ENCODE measurements at regions not wholly inside any gene's neighbourhood (a gene's known extent, or its start where the extent isn't known, plus 50 kb on each side); places are given as distances from the start of the nearest gene placed in this dataset.

DNA sequence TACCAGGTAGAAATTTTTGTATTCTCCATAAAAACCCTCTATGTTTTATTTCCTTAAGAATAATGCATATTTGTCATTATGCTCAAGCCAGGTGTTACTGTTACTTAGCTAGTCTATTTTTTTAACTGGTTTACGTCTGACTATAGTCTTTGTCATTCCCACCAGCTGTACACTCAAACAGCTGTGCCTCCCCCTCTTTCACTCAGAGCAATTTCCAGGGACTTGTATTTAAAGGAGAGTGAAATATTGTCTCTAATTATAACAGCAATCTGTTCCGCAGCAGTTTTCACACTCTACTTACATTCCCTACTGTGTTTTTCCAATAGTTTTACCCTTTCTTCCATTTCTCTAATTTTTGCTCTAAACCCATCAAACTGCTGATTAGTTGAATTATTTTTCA, 813.6 kb upstream of the MIR17HG start:
- DNase-seq (ENCODE audit: low read depth), result no peak

DNA sequence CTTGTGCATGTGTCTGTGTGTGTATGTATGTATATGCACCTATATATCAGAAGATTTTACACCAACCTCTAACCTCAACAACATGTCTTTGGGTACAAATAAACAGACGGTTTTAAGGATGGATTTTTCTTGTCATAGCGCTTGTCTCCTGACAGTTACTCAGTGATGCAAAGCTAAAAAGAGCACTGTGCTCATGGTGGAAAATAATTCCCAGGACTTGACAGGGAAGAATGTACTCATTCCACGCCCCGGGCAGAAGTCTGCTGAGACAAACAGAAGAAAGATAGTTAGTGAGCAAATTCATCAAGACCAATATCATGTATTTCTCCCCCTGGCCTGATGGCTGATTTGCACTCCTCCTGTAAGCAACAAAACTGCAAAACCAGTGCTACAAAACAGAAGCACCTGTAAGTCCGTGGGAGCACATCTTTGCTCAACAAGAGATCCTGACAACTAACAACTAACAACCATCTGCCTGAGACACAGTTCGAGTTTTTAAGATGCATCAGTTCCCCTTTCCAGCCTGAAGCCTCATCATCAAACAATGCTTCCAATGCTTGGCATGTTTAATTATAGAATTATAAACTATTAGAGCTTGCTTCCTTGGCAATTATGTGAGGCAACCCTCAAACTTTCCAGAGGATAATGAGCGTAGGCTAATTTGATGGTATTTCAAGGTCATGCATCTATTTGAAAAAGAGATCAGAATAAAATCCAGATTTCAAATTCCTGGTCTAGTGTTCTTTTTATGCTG, 812.7 kb upstream of the MIR17HG start:
- no peak for DNase-seq (ENCODE audit: low read depth)

DNA sequence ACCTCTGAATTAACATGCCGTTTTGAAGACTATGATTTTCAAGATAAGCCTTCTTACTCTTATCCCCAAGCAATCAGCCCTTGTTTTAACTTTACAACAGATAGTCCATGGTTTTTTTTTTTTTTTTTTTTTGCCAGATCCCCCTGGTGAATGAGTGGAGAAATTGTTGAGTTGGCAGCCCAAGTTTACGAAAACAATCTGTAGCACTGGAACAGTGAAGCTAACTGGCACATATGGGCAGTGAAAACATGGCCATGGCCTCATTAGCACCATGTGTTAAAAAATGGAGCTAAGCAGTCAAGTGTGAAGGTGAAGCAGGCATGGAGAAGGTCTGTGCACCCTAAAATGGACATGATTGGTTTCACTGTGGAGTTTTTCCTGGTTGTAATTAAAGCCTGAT, 812.1 kb upstream of the MIR17HG start:
- no peak for DNase-seq (ENCODE audit: low read depth)

DNA sequence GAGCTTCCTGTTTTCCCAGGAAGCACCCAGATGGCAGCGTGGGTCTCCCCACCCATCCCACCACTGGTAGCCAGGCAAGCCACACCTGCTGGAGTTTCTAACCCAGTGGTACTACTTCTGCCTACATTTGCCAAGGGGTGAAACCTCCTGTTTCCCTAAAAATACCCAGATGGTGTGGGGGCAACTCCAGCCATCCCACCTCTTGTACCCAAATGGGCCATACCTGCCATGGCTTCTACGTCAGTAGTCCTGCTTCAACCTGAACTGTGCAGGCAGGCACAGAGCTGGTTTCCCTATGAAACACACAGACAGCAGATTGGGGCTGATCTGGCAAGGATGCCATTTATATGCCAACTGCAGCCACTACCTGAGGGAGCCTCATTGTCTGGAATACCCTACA, 809.4 kb upstream of the MIR17HG start:
- DNase-seq (ENCODE audit: low read depth), result no peak

DNA sequence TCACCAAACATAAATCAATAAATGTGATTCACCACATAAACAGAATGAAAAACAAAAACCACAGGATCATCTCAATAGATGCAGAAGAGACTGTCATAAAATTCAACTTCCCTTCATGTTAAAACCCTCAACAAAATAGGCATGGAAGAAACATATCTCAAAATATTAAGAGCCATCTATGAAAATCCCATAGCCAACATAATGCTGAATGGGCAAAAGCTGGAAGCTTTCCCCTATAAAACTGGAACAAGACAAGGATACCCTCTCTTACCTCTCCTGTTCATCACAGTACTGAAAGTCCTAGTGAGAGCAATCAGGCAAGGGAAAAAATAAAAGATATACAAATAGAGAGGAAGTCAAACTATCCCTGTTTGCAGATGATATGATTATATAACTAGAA, 806.1 kb upstream of the MIR17HG start:
- no peak for DNase-seq (ENCODE audit: low read depth)

DNA sequence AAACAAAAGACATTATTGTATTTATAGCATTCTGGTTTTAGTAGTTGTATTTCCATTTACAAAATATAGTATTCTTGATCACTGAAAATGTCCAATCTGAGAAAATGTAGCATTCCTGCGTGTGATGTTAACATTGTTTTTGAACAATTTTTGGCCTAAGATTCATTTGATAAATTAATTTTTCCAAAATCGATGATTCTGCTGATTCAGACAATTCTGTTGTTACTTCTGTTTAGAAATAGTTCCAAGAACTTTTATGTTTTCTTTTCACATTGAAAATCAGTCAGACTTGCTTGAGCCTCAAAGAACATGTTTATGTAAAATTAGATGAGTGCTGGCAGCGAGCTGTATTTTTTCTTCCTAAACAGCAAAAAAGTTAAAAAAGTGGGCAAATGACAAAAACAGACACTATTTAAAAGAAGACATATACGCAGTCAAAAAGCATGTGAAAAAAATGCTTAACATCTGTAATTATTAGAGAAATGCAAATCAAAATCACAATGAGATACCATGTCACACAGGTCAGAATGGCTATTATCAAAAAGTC, 804.5 kb upstream of the MIR17HG start:
- no peak for DNase-seq (ENCODE audit: low read depth)

DNA sequence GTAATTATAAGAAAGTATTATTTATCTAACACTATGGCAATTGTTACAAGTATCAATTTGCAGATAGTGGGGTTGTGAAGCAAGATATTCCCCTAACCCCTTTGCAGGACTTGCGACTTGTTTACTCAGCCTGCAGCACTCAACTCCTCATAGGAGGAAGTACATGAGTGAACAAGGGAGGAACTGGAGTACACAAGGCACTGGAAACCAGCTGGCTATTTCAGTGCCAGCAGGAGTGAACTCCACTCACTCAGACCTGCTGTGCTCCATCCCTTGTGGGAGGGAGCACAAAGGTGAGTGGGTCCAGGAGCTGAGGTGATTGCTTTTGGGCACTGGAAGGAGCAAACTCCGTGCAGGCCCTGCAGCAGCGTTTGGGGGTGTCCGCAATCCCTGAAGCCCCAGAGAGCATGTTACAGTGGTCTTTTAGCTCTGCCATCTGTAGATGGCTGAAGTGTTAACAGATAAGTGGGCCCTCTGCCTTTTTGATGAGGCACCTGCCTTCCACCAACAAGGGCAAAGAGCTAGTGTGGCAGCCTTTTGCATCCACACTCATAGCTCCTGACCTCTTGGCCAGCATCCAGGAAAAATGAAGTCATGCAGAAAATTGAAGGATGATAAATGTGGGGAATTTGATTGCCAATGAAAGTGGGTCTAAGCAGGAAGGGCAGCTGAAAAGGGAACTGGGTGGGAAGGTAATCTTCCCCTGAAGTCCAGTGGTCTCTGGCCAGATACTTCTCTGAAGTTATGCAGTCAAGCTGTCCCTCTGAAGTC, 802.2 kb upstream of the MIR17HG start:
- no peak for DNase-seq (ENCODE audit: low read depth)

DNA sequence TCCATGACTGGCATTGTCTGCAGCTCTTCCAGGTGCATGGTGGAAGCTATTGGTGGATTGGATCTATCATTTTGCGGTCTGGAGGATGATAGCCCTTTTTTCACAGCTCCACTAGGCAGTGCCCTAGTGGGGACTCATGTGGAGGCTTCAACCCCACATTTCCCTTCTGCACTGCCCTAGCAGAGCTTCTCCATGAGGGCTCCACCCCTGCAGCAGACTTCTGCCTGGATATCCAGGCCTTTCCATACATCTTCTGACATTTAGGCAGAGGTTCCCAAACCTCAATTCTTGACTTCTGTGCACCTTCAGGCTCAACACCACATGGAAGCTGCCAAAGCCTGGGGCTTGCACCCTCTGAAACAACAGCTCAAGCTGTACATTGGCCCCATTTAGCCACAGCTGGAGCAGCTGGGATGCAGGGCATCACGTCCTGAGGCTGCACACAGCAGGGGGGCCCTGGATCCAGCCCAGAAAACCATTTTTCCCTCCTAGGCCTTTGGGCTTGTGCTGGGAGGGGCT, 800.2 kb upstream of the MIR17HG start:
- no peak for DNase-seq (ENCODE audit: low read depth)

DNA sequence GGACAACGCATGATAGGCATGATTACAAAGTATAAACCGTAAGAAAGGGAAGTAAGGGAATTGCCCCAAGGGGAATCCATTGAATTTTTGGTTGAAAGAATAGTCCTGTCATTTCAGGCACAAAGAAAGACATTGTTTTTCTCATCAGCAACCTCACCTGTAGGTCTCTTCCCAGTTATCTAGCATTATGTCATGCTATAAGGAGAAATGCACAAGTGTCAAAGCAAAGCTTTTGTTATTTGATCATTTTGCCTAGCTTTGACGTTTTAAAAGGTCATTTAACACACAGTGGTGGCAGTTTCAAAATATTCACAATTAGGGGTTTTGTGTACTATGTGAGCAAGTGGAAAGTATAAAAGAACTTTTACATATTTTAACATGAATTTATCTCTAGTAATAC, 796.2 kb upstream of the MIR17HG start:
- DNase-seq (ENCODE audit: low read depth), result no peak

DNA sequence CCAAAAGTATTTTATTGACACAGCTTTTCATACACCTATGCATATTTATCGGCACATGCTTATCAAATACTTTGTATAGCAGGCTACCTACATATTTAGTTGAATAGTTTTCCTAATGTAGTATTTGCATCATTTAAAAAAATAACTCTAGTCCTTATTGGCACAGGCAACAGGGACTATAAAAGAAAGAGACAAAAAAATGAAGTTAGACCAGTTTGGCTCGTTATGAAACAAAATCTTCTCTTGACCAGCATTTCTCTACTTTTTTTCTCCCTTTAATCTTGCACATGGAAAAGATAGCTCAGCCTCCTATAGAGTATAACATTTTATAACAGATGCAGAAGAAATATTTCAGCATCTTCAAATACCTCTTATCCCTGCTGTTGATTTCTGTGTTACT, 794.8 kb upstream of the MIR17HG start:
- no peak for DNase-seq (ENCODE audit: low read depth)

DNA sequence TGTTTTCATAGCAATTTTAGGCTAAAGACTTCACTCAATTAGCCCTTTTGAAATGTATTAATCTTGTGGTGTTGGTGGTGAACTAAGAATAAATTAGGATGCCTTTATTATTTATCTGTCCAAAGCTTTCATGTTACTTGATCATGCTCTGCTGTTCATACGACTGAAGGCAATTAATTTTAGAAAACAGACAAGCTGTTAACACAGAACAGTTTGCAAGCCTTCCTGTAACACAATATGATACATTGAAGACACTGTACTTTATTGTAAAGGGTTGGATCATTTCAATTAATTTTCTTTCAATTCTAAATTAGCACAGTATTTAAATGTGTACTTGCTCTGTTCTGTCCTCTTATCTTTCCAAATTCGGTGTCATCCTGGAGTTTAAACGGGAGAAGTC, 794.3 kb upstream of the MIR17HG start:
- DNase-seq (ENCODE audit: low read depth), result no peak

DNA sequence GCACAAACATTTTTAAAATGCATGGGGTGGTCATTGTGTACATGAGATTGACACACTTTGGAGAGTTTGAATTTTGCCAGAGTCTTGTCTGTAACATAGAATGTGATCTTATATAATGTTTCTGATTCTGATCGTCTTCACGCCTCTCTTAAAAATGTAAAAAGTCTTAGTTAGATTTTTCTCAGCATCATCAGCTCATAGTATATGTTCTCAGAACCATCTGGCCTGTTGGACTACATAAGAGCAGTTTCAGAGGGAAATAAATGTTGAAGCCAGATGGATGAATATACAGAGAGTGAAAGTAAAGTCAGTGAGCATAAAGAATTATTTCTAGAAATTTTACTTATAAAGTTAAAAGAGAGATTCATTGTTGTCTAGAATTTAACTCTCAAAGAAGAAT, 789.9 kb upstream of the MIR17HG start:
- DNase-seq (ENCODE audit: low read depth), result no peak

DNA sequence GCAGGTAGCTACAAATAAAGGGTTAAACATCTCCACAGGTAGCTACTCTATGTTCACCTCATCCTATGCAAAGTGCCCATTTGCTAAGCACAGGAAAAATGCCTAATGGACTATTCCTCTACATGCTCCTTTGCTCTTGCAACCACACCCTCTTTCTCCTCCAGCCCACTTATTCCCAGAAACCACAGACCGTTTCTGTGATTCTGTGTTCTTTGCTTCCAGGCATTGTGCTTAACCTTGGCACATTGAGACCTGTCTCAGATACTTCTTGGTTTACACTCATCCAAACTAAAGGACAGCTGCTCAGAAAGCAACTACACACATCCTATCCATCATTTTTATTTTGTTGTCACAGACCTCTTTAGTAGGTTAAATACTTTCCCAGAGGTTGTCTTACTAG, 785.0 kb upstream of the MIR17HG start:
- no peak for DNase-seq (ENCODE audit: low read depth)

DNA sequence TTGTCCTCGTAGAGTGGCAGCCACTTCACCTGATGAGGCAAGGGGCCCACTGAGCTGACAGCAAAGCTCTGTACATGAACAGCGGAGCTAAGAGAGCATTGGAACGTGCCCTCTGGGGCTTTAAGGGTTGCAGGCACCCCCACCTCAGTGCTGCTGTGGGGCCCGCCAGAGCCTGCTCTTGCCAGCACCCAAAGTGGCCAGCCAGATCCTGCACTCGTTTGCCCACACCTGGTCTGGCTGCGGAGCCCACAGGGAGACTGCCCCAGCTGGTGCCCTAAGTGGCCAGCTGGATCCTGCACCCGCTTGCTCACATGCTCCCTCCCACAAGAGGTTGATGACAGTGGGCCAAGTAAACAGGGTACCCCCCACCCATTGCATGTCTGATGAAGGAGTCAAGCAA, 783.4 kb upstream of the MIR17HG start:
- DNase-seq (ENCODE audit: low read depth), result no peak

DNA sequence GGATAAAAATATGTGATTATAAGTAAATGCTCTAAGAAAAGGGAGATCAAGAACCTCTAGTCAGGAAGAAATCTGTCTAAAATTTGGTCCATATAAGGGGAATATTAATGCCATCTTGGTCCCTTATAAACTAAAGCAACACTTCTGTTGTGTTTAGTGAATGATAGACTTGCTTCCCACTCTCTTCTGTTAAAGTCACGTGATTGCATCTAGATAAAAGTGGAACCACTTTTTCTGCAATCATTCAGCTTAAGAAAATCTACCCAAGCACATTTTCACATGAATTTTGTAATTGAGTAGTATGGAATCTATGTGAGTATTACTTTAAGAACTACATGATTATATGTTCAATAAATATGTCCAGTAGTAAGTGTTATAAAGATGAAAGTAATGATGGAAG, 782.9 kb upstream of the MIR17HG start:
- DNase-seq (ENCODE audit: low read depth), result no peak

DNA sequence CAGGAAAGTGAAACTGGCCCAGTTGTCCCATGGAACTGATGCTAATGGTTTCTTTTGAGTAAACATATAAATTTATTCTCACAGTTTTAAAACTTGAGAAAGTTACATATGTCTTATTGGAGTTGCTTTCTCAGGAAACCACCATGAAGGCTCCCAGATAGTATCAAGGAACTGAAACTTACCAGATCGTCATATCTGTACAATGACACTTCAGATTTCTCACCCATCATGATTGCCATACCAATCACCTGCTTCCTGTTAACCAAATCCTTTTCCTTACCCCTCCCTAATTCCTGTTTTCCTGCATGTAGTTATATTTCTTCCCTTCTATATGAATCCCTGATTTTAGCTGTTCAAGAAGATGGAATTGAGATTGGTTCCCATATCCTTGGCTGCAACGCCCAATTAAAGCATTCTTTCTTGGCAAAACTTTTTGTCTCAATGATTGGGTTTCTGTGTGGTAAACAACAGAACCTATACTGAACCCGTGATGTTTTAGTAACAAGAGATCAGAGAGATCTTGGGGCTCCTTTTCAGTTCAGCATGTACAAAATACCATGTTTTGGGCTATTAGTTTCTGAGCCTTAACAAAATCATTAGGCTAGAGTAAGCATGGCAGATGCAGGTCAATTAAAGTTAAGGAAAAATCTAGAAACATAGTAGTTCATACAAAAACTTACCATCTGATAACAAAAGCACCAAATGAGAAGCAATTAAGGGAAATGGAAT, 781.3 kb upstream of the MIR17HG start:
- no peak for DNase-seq (ENCODE audit: low read depth)

DNA sequence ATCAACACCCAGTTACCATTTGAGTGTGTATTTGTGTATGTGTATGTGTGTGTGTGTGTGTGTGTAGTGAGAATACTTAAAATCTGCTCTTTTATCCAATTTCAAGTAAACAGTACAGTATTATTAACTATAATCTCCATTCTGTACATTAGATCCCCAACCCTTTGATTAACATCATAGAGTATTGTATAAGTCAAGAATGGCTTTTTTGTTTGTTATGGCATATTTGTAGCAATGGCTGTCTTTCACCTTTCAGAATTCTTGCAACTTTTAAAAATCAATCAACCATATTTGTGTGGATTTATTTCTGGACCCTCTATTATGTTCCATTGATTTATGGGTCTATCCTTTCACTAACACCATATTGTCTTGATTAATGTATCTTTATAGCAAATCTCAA, 779.3 kb upstream of the MIR17HG start:
- no peak for DNase-seq (ENCODE audit: low read depth)

DNA sequence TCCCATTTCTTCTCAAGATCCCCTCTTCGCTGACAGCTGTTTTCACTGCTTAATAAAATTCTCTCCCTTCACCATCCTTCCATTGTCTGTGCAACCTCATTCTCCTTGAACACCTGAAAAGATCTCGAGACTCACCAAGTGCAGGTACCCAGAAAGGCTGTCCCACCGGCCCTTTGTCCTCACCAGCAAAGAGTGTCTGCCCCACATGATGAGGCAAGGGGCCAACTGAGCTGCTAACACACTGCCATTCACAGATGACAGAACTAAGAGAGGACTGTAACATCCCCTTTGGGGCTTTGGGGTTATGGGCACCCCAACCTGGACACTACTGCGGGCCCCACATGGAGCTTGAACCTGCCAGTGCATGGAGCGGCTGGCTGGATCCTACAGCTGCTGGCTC, 771.4 kb upstream of the MIR17HG start:
- DNase-seq (ENCODE audit: low read depth), result no peak

DNA sequence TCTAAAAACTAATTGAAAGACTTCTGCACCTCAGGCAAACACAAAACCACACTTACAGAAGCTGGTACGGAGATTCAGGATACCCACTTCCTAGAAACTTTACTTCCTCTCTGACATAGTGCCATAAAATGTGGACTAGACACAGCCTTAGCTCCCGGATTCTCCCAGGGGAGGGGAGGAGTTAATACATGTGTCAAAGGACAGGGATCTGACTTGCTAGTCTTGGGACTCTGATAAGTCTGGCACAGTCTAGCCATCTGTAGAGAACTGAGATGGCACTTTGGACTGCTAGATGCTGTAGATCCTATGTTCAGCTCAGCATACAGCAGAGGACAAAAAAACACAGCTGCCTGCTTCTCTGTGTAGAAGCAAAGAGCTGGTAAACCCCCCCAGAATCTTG, 769.8 kb upstream of the MIR17HG start:
- DNase-seq (ENCODE audit: low read depth), result no peak

DNA sequence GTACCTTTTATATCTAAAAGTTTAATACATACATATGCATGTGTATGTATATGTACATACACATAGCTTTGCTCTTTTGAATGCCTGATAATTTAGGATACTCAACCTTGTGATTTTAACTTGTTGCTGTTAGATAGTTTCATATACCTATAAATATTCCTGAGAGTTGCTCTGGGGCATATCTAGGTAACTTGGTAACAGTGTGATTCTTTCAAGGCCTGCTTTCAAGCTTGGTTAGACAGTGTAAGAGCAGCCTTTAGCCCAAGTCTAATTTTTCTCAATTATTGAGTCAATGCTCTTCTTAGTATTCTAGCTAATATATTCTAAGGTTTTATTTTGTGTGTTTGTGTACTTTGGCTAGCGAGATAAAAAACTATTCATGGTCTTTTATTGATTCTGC, 762.1 kb upstream of the MIR17HG start:
- DNase-seq (ENCODE audit: low read depth), result no peak

DNA sequence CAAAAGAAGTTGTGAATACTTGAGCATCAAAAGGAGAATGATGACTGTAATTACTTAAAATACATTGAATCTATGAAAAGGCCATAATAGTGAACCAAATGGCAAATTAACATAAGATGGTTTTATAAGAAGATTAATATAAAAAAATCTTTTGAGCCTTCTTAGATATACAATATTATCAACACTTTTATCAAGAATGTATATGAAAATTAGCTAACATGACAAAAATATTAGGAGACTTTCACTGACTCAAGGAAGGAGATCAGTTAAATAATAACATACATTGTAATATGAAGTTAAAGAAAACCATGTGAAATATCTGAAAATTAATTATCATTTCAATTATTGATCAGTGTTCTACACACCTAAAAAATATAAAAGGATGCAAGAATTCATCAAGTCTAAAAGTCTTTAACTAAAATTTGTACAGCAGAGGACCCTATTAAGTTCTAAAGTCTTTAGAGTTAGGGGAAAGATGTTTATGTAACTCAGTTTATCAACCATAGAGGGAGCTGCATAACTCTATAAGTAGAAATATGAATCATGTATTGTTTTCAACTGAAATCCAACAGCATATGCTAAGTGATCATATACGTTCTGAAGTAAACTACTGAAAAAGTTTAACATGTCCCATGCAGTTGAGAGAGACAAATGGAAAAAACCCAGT, 756.1 kb upstream of the MIR17HG start:
- no peak for DNase-seq (ENCODE audit: low read depth)

DNA sequence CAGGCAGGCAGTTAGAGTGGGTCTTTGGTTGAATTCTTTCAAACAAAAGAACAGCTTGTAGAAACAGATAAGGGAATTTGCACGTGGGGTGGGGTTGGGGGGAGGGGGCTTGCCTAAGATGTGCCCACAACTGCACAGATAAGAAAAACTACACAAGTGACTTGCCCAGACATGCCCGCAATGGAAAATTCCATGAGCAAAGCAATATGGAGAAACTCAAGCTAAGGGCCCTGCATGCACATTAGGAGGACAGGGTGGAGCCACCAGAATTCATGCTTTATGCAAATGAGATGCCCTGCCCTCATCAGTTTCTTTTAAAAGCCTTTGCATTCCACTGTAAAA, 755.6 kb upstream of the MIR17HG start:
- DNase-seq (ENCODE audit: low read depth), result no peak

Measured in HS-5 (cell line).